ENCODE measurements at regions not wholly inside any gene's neighbourhood (a gene's known extent, or its start where the extent isn't known, plus 50 kb on each side); places are given as distances from the start of the nearest gene placed in this dataset.

DNA sequence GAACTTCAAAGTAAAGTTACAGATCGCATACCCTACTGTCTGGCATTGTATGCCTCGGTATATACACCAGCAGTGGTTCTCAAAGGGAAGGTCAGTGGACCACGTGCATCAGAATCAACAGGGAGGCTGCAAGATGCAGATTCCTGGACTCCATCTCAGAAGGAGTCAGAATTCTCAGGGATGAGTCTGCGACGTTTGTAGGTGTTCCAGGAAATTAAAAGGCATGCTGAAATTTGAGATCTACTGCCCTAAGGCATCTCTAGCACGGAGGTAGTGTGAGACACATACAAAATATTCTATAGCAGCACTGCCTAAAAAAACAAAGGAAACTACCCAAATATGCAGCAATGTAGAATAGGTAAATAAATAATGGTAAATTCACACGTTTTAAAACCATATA is 136.8 kb upstream of the BNIP2 start:
- no peak for TF ChIP-seq POLR2A (IDR thresholded peaks at IDR 0.05)
- no peak for TF ChIP-seq CTCF (IDR thresholded peaks at IDR 0.05)
